ENCODE measurements at regions not wholly inside any gene's neighbourhood (a gene's known extent, or its start where the extent isn't known, plus 50 kb on each side); places are given as distances from the start of the nearest gene placed in this dataset.

DNA sequence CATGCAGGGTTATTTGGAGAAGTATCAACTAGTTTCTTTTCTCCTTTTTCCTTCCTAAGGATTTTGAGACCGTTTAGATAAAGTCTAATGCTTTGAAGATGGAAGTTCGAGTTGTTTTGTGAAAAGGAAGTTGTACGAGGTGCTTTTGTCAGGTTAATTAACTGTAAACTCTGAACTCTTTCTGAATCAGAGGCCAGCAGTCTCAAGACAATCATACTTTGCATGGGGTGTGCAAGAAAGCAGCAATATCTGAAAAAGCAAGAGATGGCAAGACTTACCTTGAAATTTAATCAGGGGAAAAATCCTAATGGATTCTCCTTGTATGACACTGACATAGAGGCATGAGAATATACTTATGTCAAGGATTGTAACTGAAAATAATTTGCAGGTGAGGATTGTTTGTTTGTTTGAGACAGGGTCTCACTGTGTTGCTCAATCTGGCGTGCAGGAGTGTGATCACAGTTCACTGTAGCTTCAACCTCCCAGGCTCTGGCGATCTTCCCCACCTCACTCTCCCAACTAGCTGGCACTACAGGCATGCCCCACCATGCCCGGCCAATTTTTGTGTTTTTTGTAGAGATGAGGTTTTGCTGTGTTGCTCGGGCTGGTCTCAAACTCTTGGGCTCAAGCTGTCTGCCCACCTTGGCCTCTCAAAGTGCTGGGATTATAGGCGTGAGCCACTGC lies 170.2 kb upstream of the HMGA2 start:
- no peak for TF ChIP-seq POLR2A (IDR thresholded peaks at IDR 0.05)
- TF ChIP-seq, protein P1, sequence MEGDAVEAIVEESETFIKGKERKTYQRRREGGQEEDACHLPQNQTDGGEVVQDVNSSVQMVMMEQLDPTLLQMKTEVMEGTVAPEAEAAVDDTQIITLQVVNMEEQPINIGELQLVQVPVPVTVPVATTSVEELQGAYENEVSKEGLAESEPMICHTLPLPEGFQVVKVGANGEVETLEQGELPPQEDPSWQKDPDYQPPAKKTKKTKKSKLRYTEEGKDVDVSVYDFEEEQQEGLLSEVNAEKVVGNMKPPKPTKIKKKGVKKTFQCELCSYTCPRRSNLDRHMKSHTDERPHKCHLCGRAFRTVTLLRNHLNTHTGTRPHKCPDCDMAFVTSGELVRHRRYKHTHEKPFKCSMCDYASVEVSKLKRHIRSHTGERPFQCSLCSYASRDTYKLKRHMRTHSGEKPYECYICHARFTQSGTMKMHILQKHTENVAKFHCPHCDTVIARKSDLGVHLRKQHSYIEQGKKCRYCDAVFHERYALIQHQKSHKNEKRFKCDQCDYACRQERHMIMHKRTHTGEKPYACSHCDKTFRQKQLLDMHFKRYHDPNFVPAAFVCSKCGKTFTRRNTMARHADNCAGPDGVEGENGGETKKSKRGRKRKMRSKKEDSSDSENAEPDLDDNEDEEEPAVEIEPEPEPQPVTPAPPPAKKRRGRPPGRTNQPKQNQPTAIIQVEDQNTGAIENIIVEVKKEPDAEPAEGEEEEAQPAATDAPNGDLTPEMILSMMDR (IDR thresholded peaks at IDR 0.05), result no peak
- TF ChIP-seq EP300 (IDR thresholded peaks at IDR 0.05), result no peak
- no peaks in the 10 kb centered on the region for H3K9me3 ChIP-seq
- H3K36me3 ChIP-seq, result no peaks in the 10 kb centered on the region
- whole genome bisulfite sequencing, 3 donors, result 79 to 80% (median 80%) methylated on average over 8 of the region's 8 CpGs
- no peaks in the 10 kb centered on the region for H3K4me1 ChIP-seq (ENCODE audit: insufficient read depth)
- DNase-seq, result no peak
- intact Hi-C loops (cut with DNase I), result no loop called here
- H3K27me3 ChIP-seq, result no peaks in the 10 kb centered on the region
- no peak overlapping the region for H3K27ac ChIP-seq
- no peak overlapping the region for H3K4me3 ChIP-seq

GRCh38 chr12:65655074-65655493 lies 169.2 kb upstream of the HMGA2 start:
- Histone ChIP-seq H3K4me3 (no peak overlapping the region), H3K27me3 (no peaks in the 10 kb centered on the region), H3K27ac (no peak overlapping the region), H3K4me1 (ENCODE audit: insufficient read depth) (no peaks in the 10 kb centered on the region), H3K36me3 (no peaks in the 10 kb centered on the region), H3K9me3 (no peaks in the 10 kb centered on the region)
- intact Hi-C loops (cut with DNase I), result no loop called here
- no peak for DNase-seq
- TF ChIP-seq, protein P1 (IDR thresholded peaks at IDR 0.05), result no peak
- TF ChIP-seq POLR2A (IDR thresholded peaks at IDR 0.05) (no peak), EP300 (IDR thresholded peaks at IDR 0.05) (no peak)
- WGBS, 3 donors, result 44 to 64% (median 54%) methylated on average over 7 of the region's 7 CpGs

DNA sequence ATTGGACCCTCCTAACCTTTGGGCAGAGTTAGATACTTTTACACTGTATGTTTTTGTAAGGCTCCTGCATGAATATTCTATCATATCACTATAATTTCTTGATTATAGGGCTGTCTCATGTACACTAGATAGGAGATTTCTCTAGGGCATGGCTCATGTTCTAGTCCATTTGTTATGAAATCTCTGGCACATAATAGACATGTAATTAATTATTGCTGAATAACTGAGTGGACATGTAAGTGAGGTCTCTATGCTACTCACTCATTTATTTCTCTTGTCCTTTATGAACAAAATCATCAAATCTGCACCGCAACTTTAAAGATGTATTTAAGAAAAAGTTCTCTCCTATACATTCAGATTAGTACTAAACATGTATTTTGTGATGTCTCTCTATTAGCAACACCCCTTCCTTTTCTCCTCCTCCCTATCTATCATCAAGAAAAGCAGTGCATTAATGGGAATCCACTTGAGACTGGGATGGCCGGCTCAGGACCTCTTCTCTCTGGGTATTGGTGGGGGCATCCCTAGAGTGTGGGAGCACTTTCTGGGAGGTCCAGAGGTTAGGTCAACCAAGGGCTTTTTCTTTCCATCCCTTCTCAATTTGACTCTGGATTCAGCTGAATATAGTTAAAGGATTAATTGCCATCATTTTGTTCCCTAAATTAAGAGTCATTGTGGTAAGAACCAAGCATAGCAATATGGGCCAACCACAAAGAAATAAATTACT lies 168.0 kb upstream of the HMGA2 start:
- 94 to 98% (median 96%) methylated on average over 2 of the region's 2 CpGs for WGBS, 3 donors
- H3K27me3 ChIP-seq, result no peaks in the 10 kb centered on the region
- no peaks in the 10 kb centered on the region for H3K9me3 ChIP-seq
- intact Hi-C loops (cut with DNase I), result no loop called here
- no peak for DNase-seq
- H3K36me3 ChIP-seq, result no peaks in the 10 kb centered on the region
- TF ChIP-seq EP300 (IDR thresholded peaks at IDR 0.05), result no peak
- TF ChIP-seq POLR2A (IDR thresholded peaks at IDR 0.05), result no peak
- TF ChIP-seq, protein P1 (IDR thresholded peaks at IDR 0.05), result no peak
- H3K4me1 ChIP-seq (ENCODE audit: insufficient read depth), result no peaks in the 10 kb centered on the region
- H3K27ac ChIP-seq, result no peak overlapping the region
- H3K4me3 ChIP-seq, result no peak overlapping the region

DNA sequence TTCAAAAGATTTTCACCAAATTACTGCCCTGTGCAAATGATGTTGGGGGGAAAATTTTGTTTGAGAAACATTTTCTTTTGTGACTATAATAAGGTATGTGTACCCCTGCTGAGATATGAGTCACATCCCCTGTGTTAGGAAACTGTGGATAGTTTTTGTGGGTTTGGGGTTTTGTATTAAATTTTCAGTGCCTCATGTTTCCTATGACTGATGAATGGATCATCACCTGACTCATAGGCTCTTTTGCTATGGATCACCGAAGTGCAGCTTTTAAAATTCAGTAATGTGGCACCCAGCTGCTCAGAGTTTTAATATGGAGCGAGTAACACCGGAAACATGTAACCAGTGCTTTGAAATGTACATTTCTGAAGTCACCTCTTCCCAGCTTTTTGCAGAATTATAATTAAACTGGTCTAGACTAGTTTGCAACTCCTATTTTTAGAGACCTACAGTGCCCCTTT lies 167.4 kb upstream of the HMGA2 start:
- no peaks in the 10 kb centered on the region for H3K36me3 ChIP-seq
- no peak overlapping the region for H3K27ac ChIP-seq
- intact Hi-C loops (cut with DNase I), result no loop called here
- TF ChIP-seq POLR2A (IDR thresholded peaks at IDR 0.05) (no peak), EP300 (IDR thresholded peaks at IDR 0.05) (no peak)
- TF ChIP-seq, protein P1 (IDR thresholded peaks at IDR 0.05), result no peak
- H3K9me3 ChIP-seq, result no peaks in the 10 kb centered on the region
- no peaks in the 10 kb centered on the region for H3K4me1 ChIP-seq (ENCODE audit: insufficient read depth)
- no peak overlapping the region for H3K4me3 ChIP-seq
- DNase-seq, result no peak
- no peaks in the 10 kb centered on the region for H3K27me3 ChIP-seq
- 80 to 87% (median 85%) methylated on average over 3 of the region's 3 CpGs for WGBS, 3 donors
